Sigmoid colon (tissue), 6 donors: ENCODE measurements at regions not wholly inside any gene's neighbourhood (a gene's known extent, or its start where the extent isn't known, plus 50 kb on each side); places are given as distances from the start of the nearest gene placed in this dataset.

ENCODE experiments used
- DNase-seq: peaks from one replicate; pipeline ENCODE4 v3.0.0-alpha.2; 2019
- H3K27ac ChIP-seq, 4 donors: fragments of 200-600 bp; sonication (generic); one replicate each; pipeline ENCODE4 v1.5.1; 2016 to 2019; ENCODE audit warnings: mild to moderate bottlenecking in 1 of 4
- H3K27me3 ChIP-seq, 3 donors: fragments of 200-600 bp; sonication (generic); one replicate each; pipeline ENCODE4 v1.5.1; 2019; ENCODE audit warnings: mild to moderate bottlenecking in 1 of 3
- H3K36me3 ChIP-seq, 4 donors: fragments of 200-600 bp; sonication (generic); one replicate each; pipeline ENCODE4 v1.5.1; 2016 to 2019
- H3K4me1 ChIP-seq, 4 donors: fragments of 200-600 bp; sonication (generic); one replicate each; pipeline ENCODE4 v1.5.1; 2017 to 2019
- H3K4me3 ChIP-seq, 4 donors: fragments of 200-600 bp; sonication (generic); one replicate each; pipeline ENCODE4 v1.5.1; 2017 to 2019; ENCODE audit warnings: mild to moderate bottlenecking in 2 of 4, moderate library complexity in 1 of 4
- H3K9me3 ChIP-seq, 4 donors: fragments of 200-600 bp in 3 of 4; sonication (generic) in 3 of 4; one replicate each; pipeline versions ENCODE4 v1.5.1 to v1.6.1; 2013 to 2019
- CTCF ChIP-seq, 4 experiments: fragments of 450-650 bp in 3 of 4; fragments of 200-600 bp in 1 of 4; IDR thresholded peaks; one replicate each; pipeline ENCODE4 v1.5.1; 2016 to 2019; ENCODE audit warnings: antibody characterized with exemption in 4 of 4, mild to moderate bottlenecking in 3 of 4, moderate library complexity in 2 of 4
- EP300 ChIP-seq, 4 donors: sonication (generic); formaldehyde crosslinking; IDR thresholded peaks; one replicate each; pipeline ENCODE4 v1.6.1; 2017; ENCODE audit warnings: antibody characterized with exemption in 4 of 4
- POLR2A ChIP-seq, 2 donors: fragments of 450-650 bp; IDR thresholded peaks; one replicate each; pipeline ENCODE4 v1.6.1; 2016; ENCODE audit warnings: antibody characterized with exemption in 2 of 2, mild to moderate bottlenecking in 2 of 2, moderate library complexity in 2 of 2
- POLR2AphosphoS5 ChIP-seq, 4 donors: sonication (generic); formaldehyde crosslinking; IDR thresholded peaks; one replicate each; pipeline ENCODE4 v1.6.1; 2017; ENCODE audit warnings: antibody characterized with exemption in 4 of 4
- WGBS, 2 donors: extraction: QIAGEN DNeasy Blood & Tissue Kit; methylation state at CpG; one replicate each; pipeline ENCODE4 v1.1.7; 2013; 5-methylcytosine and 5-hydroxymethylcytosine counted together
- intact Hi-C: fragments of 100-400 bp; cut with DNase I; formaldehyde crosslinking; loops from one replicate; pipeline ENCODE4 v1.15.1; 2023
- donor health status: healthy with polysubstance abuse.
- donor health status: healthy.

DNA sequence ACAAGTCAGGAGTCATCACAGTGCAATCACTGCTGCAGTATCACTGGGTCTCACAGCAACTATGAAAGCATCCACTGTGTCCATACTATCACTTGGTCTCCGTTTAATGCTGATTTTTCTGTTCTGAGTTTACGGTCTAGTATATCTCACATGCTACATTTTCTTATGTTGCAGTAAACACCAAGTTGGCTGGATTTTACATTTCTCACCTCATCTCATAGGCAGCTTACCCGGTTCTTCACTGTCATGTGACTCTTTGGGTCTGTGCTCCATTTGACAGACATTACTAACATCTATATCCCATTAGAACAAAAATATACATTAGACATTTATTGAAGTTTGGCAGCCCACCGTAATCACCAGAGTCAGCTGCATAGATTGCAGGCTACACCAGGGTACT, 115.7 kb upstream of the PRMT8 start:
- peaks cover 0 to 2% (median 0%) of the 10 kb centered on the region in 4 donors for H3K9me3 ChIP-seq
- DNase-seq, result no peak
- peaks cover 0 to 11% (median 0%) of the 10 kb centered on the region in 3 donors for H3K27me3 ChIP-seq
- no peak overlapping the region for H3K27ac ChIP-seq
- H3K4me1 ChIP-seq, result no peaks in the 10 kb centered on the region
- no peak for TF ChIP-seq CTCF (IDR thresholded peaks at IDR 0.05)
- TF ChIP-seq POLR2A (IDR thresholded peaks at IDR 0.05), result no peak
- no peak for TF ChIP-seq EP300 (IDR thresholded peaks at IDR 0.05)
- TF ChIP-seq POLR2AphosphoS5 (IDR thresholded peaks at IDR 0.05), result no peak
- 74 to 93% methylated on average over 4 of the region's 4 CpGs for WGBS, 2 donors
- H3K4me3 ChIP-seq, result no peak overlapping the region
- intact Hi-C loops, result no loop called here
- no peaks in the 10 kb centered on the region for H3K36me3 ChIP-seq

GRCh38 chr12:3376779-3377455, 114.1 kb upstream of the PRMT8 start:
- intact Hi-C loops, result no loop called here
- no peak for DNase-seq
- TF ChIP-seq POLR2A (IDR thresholded peaks at IDR 0.05), result no peak
- TF ChIP-seq CTCF (IDR thresholded peaks at IDR 0.05), result no peak
- TF ChIP-seq POLR2AphosphoS5 (IDR thresholded peaks at IDR 0.05), result no peak
- H3K9me3 ChIP-seq, result peaks cover 0 to 2% (median 0%) of the 10 kb centered on the region in 4 donors
- H3K4me1 ChIP-seq, result peaks cover 0 to 9% (median 7%) of the 10 kb centered on the region in 4 donors
- H3K4me3 ChIP-seq, result no peak overlapping the region
- H3K36me3 ChIP-seq, result no peaks in the 10 kb centered on the region
- no peak overlapping the region for H3K27ac ChIP-seq
- WGBS, 2 donors, result 83% methylated on average over 5 of the region's 5 CpGs
- peaks cover 0 to under 1% (median 0%) of the 10 kb centered on the region in 3 donors for H3K27me3 ChIP-seq

GRCh38 chr12:3378655-3379054, 112.3 kb upstream of the PRMT8 start:
- Histone ChIP-seq H3K27me3 (no peaks in the 10 kb centered on the region), H3K4me3 (no peak overlapping the region), H3K4me1 (peaks cover 0 to 9% (median 7%) of the 10 kb centered on the region in 4 donors), H3K36me3 (no peaks in the 10 kb centered on the region), H3K27ac (no peak overlapping the region), H3K9me3 (peaks cover 0 to 2% (median 0%) of the 10 kb centered on the region in 4 donors)
- DNase-seq, result no peak
- no peak for TF ChIP-seq POLR2A (IDR thresholded peaks at IDR 0.05)
- no peak for TF ChIP-seq POLR2AphosphoS5 (IDR thresholded peaks at IDR 0.05)
- TF ChIP-seq EP300 (IDR thresholded peaks at IDR 0.05), result no peak
- no peak for TF ChIP-seq CTCF (IDR thresholded peaks at IDR 0.05)
- WGBS, 2 donors, result 86 to 90% methylated on average over 4 of the region's 4 CpGs
- intact Hi-C loops, result no loop called here

GRCh38 chr12:3379079-3379478, 111.9 kb upstream of the PRMT8 start:
- H3K36me3 ChIP-seq, result no peaks in the 10 kb centered on the region
- H3K27ac ChIP-seq, result no peak overlapping the region
- H3K27me3 ChIP-seq, result no peaks in the 10 kb centered on the region
- no peak for TF ChIP-seq EP300 (IDR thresholded peaks at IDR 0.05)
- TF ChIP-seq POLR2A (IDR thresholded peaks at IDR 0.05), result no peak
- no peak for TF ChIP-seq POLR2AphosphoS5 (IDR thresholded peaks at IDR 0.05)
- no peak for TF ChIP-seq CTCF (IDR thresholded peaks at IDR 0.05)
- no peak overlapping the region for H3K4me3 ChIP-seq
- H3K9me3 ChIP-seq, result peaks cover 0 to 2% (median 0%) of the 10 kb centered on the region in 4 donors
- intact Hi-C loops, result no loop called here
- DNase-seq, result no peak
- peaks cover 0 to 9% (median 7%) of the 10 kb centered on the region in 4 donors for H3K4me1 ChIP-seq
- 62 to 71% methylated on average over 6 of the region's 6 CpGs for WGBS, 2 donors
